Omental fat pad (tissue), 3 donors: ENCODE measurements at regions not wholly inside any gene's neighbourhood (a gene's known extent, or its start where the extent isn't known, plus 50 kb on each side); places are given as distances from the start of the nearest gene placed in this dataset.

Experiments
- ATAC-seq: fragments of 150-250 bp; one replicate; pipeline ENCODE4 v1.9.1; 2016; ENCODE audit warnings: mild to moderate bottlenecking, moderate library complexity; ENCODE audit not compliant: low FRiP score
- DNase-seq: peaks from one replicate; pipeline ENCODE4 v3.0.0-alpha.2; 2019; ENCODE audit warnings: low spot score
- CTCF ChIP-seq, 3 donors: fragments of 450-650 bp; IDR thresholded peaks; one replicate each; pipeline ENCODE4 v1.5.1; 2016 to 2017; ENCODE audit warnings: antibody characterized with exemption in 3 of 3, mild to moderate bottlenecking in 3 of 3, moderate library complexity in 2 of 3

GRCh38 chr10:121305066-121305465 is 293.2 kb downstream of the FGFR2 start:
- DNase-seq (no peak), ATAC-seq (no peak)
- TF ChIP-seq CTCF (IDR thresholded peaks at IDR 0.05) = no peak

- ATAC-seq = no peak
- no peak for TF ChIP-seq CTCF (IDR thresholded peaks at IDR 0.05)
- no peak for DNase-seq
Observed at GRCh38 chr10:121306159-121306673, 292.0 kb downstream of the FGFR2 start.

GRCh38 chr10:121307411-121307980 is 290.7 kb downstream of the FGFR2 start:
- no peak for ATAC-seq
- DNase-seq = no peak
- TF ChIP-seq CTCF (IDR thresholded peaks at IDR 0.05) = no peak

- no peak for DNase-seq
- ATAC-seq = no peak
- TF ChIP-seq CTCF (IDR thresholded peaks at IDR 0.05) = no peak
Observed at GRCh38 chr10:121308020-121308419, 290.2 kb downstream of the FGFR2 start.

- no peak for TF ChIP-seq CTCF (IDR thresholded peaks at IDR 0.05)
- no peak for DNase-seq
Observed at GRCh38 chr10:121309164-121309563, 289.1 kb downstream of the FGFR2 start.

GRCh38 chr10:121310151-121310711 is 288.0 kb downstream of the FGFR2 start:
- TF ChIP-seq CTCF (IDR thresholded peaks at IDR 0.05) = no peak
- no peak for ATAC-seq
- no peak for DNase-seq

More at GRCh38 chr10:121309164-121309563, 289.1 kb downstream of the FGFR2 start:
- ATAC-seq = no peak

- DNase-seq = no peak
- ATAC-seq = no peak
- TF ChIP-seq CTCF (IDR thresholded peaks at IDR 0.05) = no peak
Observed at GRCh38 chr10:121311812-121312443, 286.3 kb downstream of the FGFR2 start.
